ENCODE measurements at regions not wholly inside any gene's neighbourhood (a gene's known extent, or its start where the extent isn't known, plus 50 kb on each side); places are given as distances from the start of the nearest gene placed in this dataset.

DNA sequence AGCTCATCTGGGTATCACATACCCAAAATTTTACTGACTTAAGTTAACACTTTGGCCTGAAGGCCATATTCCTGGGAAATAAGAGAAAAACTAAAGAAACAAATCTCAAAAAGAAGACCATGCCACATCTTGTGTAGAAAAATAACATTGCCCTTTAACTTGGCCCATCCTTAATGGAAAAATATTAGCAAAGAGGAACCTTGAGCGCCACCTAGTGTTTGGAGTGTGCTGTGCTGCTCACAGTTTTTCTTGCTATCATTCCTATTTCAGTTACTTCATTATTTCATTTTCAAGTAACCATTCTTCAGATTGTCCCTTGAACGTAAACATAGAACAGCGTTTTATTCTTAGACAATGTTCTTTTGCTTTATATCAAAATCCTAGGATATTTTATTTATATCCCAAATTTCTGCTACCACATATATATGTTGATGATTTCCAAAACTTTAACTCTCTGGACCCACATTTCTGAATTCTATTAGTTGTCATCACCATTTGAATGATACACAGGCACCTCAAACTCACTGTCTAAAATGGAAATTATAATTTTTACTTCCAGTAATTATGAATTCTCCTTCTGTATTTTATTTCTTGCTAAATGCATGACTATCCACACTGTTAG is 999.0 kb upstream of the ADGRL3 start:
- H3K36me3 ChIP-seq (ENCODE audit: control insufficient read depth, insufficient read depth, low read length), result no peaks in the 10 kb centered on the region
- no peak overlapping the region for H3K4me3 ChIP-seq (ENCODE audit: insufficient read depth, low read depth, low read length)
- H3K27me3 ChIP-seq (ENCODE audit: control insufficient read depth, insufficient read depth, low read length, poor library complexity, severe bottlenecking), result no peaks in the 10 kb centered on the region
- no peaks in the 10 kb centered on the region for H3K4me1 ChIP-seq (ENCODE audit: control insufficient read depth, insufficient read depth, low read length)
- no peaks in the 10 kb centered on the region for H3K9me3 ChIP-seq (ENCODE audit: control insufficient read depth, low read length)
- WGBS, 2 experiments, result 17 to 21% methylated on average over 3 of the region's 3 CpGs
- no peak overlapping the region for H3K27ac ChIP-seq (ENCODE audit: insufficient read depth, low read depth, low read length, poor library complexity, severe bottlenecking)

GRCh38 chr4:60209588-60209987 is 990.5 kb upstream of the ADGRL3 start:
- no peaks in the 10 kb centered on the region for H3K36me3 ChIP-seq (ENCODE audit: control insufficient read depth, insufficient read depth, low read length)
- H3K4me1 ChIP-seq (ENCODE audit: control insufficient read depth, insufficient read depth, low read length), result no peaks in the 10 kb centered on the region
- H3K27me3 ChIP-seq (ENCODE audit: control insufficient read depth, insufficient read depth, low read length, poor library complexity, severe bottlenecking), result no peaks in the 10 kb centered on the region
- no peaks in the 10 kb centered on the region for H3K9me3 ChIP-seq (ENCODE audit: control insufficient read depth, low read length)
- H3K27ac ChIP-seq (ENCODE audit: insufficient read depth, low read depth, low read length, poor library complexity, severe bottlenecking), result no peak overlapping the region
- WGBS, 2 experiments, result 88 to 93% methylated on average over 1 of the region's 1 CpG
- no peak overlapping the region for H3K4me3 ChIP-seq (ENCODE audit: insufficient read depth, low read depth, low read length)

DNA sequence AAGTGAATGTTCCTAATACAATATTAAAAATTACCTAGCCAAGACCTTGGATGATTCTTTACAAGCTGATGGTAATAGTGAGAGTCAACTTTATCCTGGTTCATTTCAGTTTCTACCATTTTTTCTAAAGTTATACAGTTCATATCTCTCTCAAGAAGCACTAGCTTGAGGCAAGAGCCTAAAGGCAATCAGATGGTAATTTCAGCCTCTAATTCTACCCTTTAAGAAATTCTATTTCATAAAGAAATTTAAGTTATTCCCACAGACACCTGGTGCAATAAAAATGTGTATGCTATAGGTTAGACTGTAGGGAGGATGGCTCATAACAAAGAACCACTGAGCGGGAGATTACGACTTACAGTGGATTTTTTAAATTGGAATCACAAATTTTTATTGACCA is 984.2 kb upstream of the ADGRL3 start:
- H3K36me3 ChIP-seq (ENCODE audit: control insufficient read depth, insufficient read depth, low read length), result no peaks in the 10 kb centered on the region
- 100% methylated on average over 2 of the region's 2 CpGs; no CpG with 5 or more reads in 1 of the 2 experiments for WGBS, 2 experiments
- no peaks in the 10 kb centered on the region for H3K4me1 ChIP-seq (ENCODE audit: control insufficient read depth, insufficient read depth, low read length)
- no peak overlapping the region for H3K4me3 ChIP-seq (ENCODE audit: insufficient read depth, low read depth, low read length)
- H3K27me3 ChIP-seq (ENCODE audit: control insufficient read depth, insufficient read depth, low read length, poor library complexity, severe bottlenecking), result no peaks in the 10 kb centered on the region
- no peak overlapping the region for H3K27ac ChIP-seq (ENCODE audit: insufficient read depth, low read depth, low read length, poor library complexity, severe bottlenecking)
- no peaks in the 10 kb centered on the region for H3K9me3 ChIP-seq (ENCODE audit: control insufficient read depth, low read length)

GRCh38 chr4:60216752-60217151 is 983.4 kb upstream of the ADGRL3 start:
- Histone ChIP-seq H3K4me3 (ENCODE audit: insufficient read depth, low read depth, low read length) (no peak overlapping the region), H3K9me3 (ENCODE audit: control insufficient read depth, low read length) (no peaks in the 10 kb centered on the region), H3K27ac (ENCODE audit: insufficient read depth, low read depth, low read length, poor library complexity, severe bottlenecking) (no peak overlapping the region), H3K4me1 (ENCODE audit: control insufficient read depth, insufficient read depth, low read length) (no peaks in the 10 kb centered on the region), H3K36me3 (ENCODE audit: control insufficient read depth, insufficient read depth, low read length) (no peaks in the 10 kb centered on the region), H3K27me3 (ENCODE audit: control insufficient read depth, insufficient read depth, low read length, poor library complexity, severe bottlenecking) (no peaks in the 10 kb centered on the region)
- 92% methylated on average over 1 of the region's 1 CpG; no CpG with 5 or more reads in 1 of the 2 experiments for WGBS, 2 experiments

GRCh38 chr4:60221866-60222265 is 978.3 kb upstream of the ADGRL3 start:
- Histone ChIP-seq H3K36me3 (ENCODE audit: control insufficient read depth, insufficient read depth, low read length) (no peaks in the 10 kb centered on the region), H3K4me3 (ENCODE audit: insufficient read depth, low read depth, low read length) (no peak overlapping the region), H3K27me3 (ENCODE audit: control insufficient read depth, insufficient read depth, low read length, poor library complexity, severe bottlenecking) (no peaks in the 10 kb centered on the region), H3K4me1 (ENCODE audit: control insufficient read depth, insufficient read depth, low read length) (no peaks in the 10 kb centered on the region), H3K9me3 (ENCODE audit: control insufficient read depth, low read length) (no peaks in the 10 kb centered on the region), H3K27ac (ENCODE audit: insufficient read depth, low read depth, low read length, poor library complexity, severe bottlenecking) (no peak overlapping the region)
- WGBS, 2 experiments, result 95% methylated on average over 5 of the region's 5 CpGs

DNA sequence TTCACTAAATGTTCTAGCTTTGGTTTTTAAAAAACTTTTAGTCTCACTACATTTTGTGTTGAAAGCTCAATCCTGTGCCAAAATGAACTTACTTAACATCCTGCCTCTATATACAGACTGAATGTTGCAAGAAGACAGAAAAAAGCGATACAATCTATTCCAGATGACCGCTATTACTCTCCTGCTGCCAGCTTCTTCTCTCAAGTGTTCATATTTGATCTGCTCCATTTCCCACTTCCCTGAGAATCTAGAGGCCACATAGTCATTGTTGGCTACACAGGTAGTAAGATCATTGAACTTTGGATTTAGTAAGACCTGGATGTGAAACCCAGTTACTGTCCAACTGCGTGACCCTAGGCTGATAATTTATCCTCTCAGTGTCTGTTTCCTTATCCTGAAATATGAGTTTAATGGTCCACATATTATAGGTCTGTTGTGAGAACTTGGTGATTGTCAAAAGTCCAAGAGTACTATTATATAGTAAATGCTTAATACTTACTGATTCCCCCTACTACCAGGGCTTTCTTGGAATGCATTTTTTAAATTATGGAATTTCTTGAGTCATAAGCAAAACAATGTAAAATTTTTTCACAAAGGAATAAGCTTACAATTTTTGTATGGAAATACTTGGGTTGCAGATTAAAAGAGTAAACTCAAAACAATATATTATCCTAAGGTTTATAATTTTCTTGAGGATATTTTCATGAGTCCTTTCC is 976.8 kb upstream of the ADGRL3 start:
- H3K9me3 ChIP-seq (ENCODE audit: control insufficient read depth, low read length), result no peaks in the 10 kb centered on the region
- H3K27ac ChIP-seq (ENCODE audit: insufficient read depth, low read depth, low read length, poor library complexity, severe bottlenecking), result no peak overlapping the region
- no peak overlapping the region for H3K4me3 ChIP-seq (ENCODE audit: insufficient read depth, low read depth, low read length)
- no peaks in the 10 kb centered on the region for H3K4me1 ChIP-seq (ENCODE audit: control insufficient read depth, insufficient read depth, low read length)
- H3K27me3 ChIP-seq (ENCODE audit: control insufficient read depth, insufficient read depth, low read length, poor library complexity, severe bottlenecking), result no peaks in the 10 kb centered on the region
- no peaks in the 10 kb centered on the region for H3K36me3 ChIP-seq (ENCODE audit: control insufficient read depth, insufficient read depth, low read length)
- 91 to 95% methylated on average over 3 of the region's 3 CpGs for WGBS, 2 experiments

DNA sequence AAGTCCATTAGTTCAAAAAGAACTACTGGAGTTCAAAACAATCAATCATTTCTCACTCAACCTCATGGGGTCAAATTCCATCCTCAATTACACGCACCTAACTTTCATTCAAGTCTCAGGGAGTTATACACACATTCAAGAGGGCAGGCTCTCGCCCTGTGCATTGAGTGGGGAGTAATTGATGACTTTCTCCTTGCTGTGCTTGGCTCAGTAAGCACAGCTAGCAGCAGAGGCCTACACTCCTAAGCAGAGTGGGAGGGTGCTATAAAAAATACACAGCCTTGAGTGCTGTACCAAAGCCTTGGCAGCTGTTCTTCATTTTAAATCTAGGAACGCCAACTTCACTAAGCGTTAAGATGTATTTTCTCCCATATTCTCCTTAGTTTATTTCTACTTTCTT is 958.3 kb upstream of the ADGRL3 start:
- H3K9me3 ChIP-seq (ENCODE audit: control insufficient read depth, low read length), result no peaks in the 10 kb centered on the region
- no peaks in the 10 kb centered on the region for H3K4me1 ChIP-seq (ENCODE audit: control insufficient read depth, insufficient read depth, low read length)
- no peak overlapping the region for H3K4me3 ChIP-seq (ENCODE audit: insufficient read depth, low read depth, low read length)
- 82 to 89% methylated on average over 4 of the region's 4 CpGs for WGBS, 2 experiments
- no peaks in the 10 kb centered on the region for H3K27me3 ChIP-seq (ENCODE audit: control insufficient read depth, insufficient read depth, low read length, poor library complexity, severe bottlenecking)
- no peaks in the 10 kb centered on the region for H3K36me3 ChIP-seq (ENCODE audit: control insufficient read depth, insufficient read depth, low read length)
- no peak overlapping the region for H3K27ac ChIP-seq (ENCODE audit: insufficient read depth, low read depth, low read length, poor library complexity, severe bottlenecking)

DNA sequence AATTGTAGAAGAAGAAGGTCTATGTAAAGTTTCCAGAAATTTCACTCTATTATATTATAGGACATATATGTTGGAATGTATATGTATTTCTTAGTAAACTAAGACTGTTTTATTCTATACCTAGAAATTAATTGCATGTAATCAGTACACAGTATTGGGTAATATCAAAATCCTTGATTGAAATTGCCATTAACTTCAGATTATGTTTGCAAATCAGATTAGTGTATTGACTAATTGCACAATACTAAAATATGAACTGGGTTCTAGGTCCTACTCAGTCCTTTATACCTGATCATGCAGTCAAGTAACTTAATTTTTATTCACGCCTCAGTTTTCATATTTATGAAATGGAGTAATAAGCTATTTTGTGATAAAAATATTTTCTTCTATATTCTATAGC is 950.3 kb upstream of the ADGRL3 start:
- Histone ChIP-seq H3K27ac (ENCODE audit: insufficient read depth, low read depth, low read length, poor library complexity, severe bottlenecking) (no peak overlapping the region), H3K27me3 (ENCODE audit: control insufficient read depth, insufficient read depth, low read length, poor library complexity, severe bottlenecking) (no peaks in the 10 kb centered on the region), H3K4me3 (ENCODE audit: insufficient read depth, low read depth, low read length) (no peak overlapping the region), H3K36me3 (ENCODE audit: control insufficient read depth, insufficient read depth, low read length) (no peaks in the 10 kb centered on the region), H3K9me3 (ENCODE audit: control insufficient read depth, low read length) (no peaks in the 10 kb centered on the region), H3K4me1 (ENCODE audit: control insufficient read depth, insufficient read depth, low read length) (no peaks in the 10 kb centered on the region)
- no CpG with 5 or more reads among the region's 1 CpG for WGBS, 2 experiments

GRCh38 chr4:60250657-60251056 is 949.5 kb upstream of the ADGRL3 start:
- Histone ChIP-seq H3K9me3 (ENCODE audit: control insufficient read depth, low read length) (no peaks in the 10 kb centered on the region), H3K36me3 (ENCODE audit: control insufficient read depth, insufficient read depth, low read length) (no peaks in the 10 kb centered on the region), H3K4me3 (ENCODE audit: insufficient read depth, low read depth, low read length) (no peak overlapping the region), H3K27ac (ENCODE audit: insufficient read depth, low read depth, low read length, poor library complexity, severe bottlenecking) (no peak overlapping the region), H3K4me1 (ENCODE audit: control insufficient read depth, insufficient read depth, low read length) (no peaks in the 10 kb centered on the region), H3K27me3 (ENCODE audit: control insufficient read depth, insufficient read depth, low read length, poor library complexity, severe bottlenecking) (no peaks in the 10 kb centered on the region)
- 89 to 100% methylated on average over 1 of the region's 1 CpG for WGBS, 2 experiments

GRCh38 chr4:60259781-60260180 is 940.3 kb upstream of the ADGRL3 start:
- no peaks in the 10 kb centered on the region for H3K27me3 ChIP-seq (ENCODE audit: control insufficient read depth, insufficient read depth, low read length, poor library complexity, severe bottlenecking)
- 89% methylated on average over 3 to 4 of the region's 5 CpGs for WGBS, 2 experiments
- H3K9me3 ChIP-seq (ENCODE audit: control insufficient read depth, low read length), result no peaks in the 10 kb centered on the region
- H3K4me3 ChIP-seq (ENCODE audit: insufficient read depth, low read depth, low read length), result no peak overlapping the region
- no peaks in the 10 kb centered on the region for H3K36me3 ChIP-seq (ENCODE audit: control insufficient read depth, insufficient read depth, low read length)
- no peaks in the 10 kb centered on the region for H3K4me1 ChIP-seq (ENCODE audit: control insufficient read depth, insufficient read depth, low read length)
- H3K27ac ChIP-seq (ENCODE audit: insufficient read depth, low read depth, low read length, poor library complexity, severe bottlenecking), result no peak overlapping the region

Data from ectodermal cell (in vitro differentiated cells).